IMR-90 (cell line): ENCODE measurements at regions not wholly inside any gene's neighbourhood (a gene's known extent, or its start where the extent isn't known, plus 50 kb on each side); places are given as distances from the start of the nearest gene placed in this dataset.

Experiments
- ATAC-seq: fragments of 200-7000 bp; cut with Tn5 transposase; 2 replicates; pipeline ENCODE4 v1.9.1; 2020; ENCODE audit warnings: low read depth, mild to moderate bottlenecking, moderate library complexity
- BruUV-seq: library from RNA; stranded (reverse); fragments of 400-500 nt; replicated peaks from 2 replicates; lab custom pipeline; 2021; lab: Mats Ljungman, UMichigan
- CTCF ChIA-PET: fragments of 300-600 bp; formaldehyde crosslinking; extraction: SDS; loops from one replicate; lab custom pipeline; 2021; ENCODE audit warnings: antibody characterized with exemption; lab: Yijun Ruan, JAX
- POLR2A ChIA-PET: fragments of 300-600 bp; sonication (Branson Sonifier 250); formaldehyde crosslinking; loops from one replicate; lab custom pipeline; 2022; ENCODE audit warnings: antibody characterized with exemption; ENCODE audit not compliant: unreplicated experiment; lab: Charles Lee
- DNase-seq: peaks from one replicate; pipeline ENCODE4 v3.0.0; 2013
- H2AFZ ChIP-seq: replicated peaks from 2 replicates; pipeline ENCODE3; 2013; ENCODE audit warnings: low read length, mild to moderate bottlenecking; ENCODE audit not compliant: poor library complexity
- H2AK5ac ChIP-seq: 2 replicates; pipeline ENCODE4 v1.6.1; 2013; ENCODE audit warnings: low read depth, low read length, inconsistent platforms
- H2AK9ac ChIP-seq: replicated peaks from 2 replicates; pipeline ENCODE3; 2013; ENCODE audit warnings: mild to moderate bottlenecking, low read depth, low read length, moderate library complexity; ENCODE audit not compliant: poor library complexity
- H2BK120ac ChIP-seq: 2 replicates; pipeline ENCODE4 v1.6.1; 2013; ENCODE audit warnings: low read depth, low read length, inconsistent platforms
- H2BK15ac ChIP-seq: 3 replicates; pipeline ENCODE4 v1.6.1; 2013; ENCODE audit warnings: low read depth, low read length, inconsistent platforms
- H2BK20ac ChIP-seq: 2 replicates; pipeline ENCODE4 v1.6.1; 2013; ENCODE audit warnings: low read depth, mild to moderate bottlenecking, inconsistent platforms, low read length, moderate library complexity
- H2BK5ac ChIP-seq: 2 replicates; pipeline ENCODE4 v1.6.1; 2013; ENCODE audit warnings: mild to moderate bottlenecking, low read depth, low read length, inconsistent platforms; ENCODE audit not compliant: poor library complexity, severe bottlenecking
- H3K14ac ChIP-seq: replicated peaks from 2 replicates; pipeline ENCODE4 v1.6.1; 2013; ENCODE audit warnings: low read depth, low read length, inconsistent platforms
- H3K18ac ChIP-seq: 2 replicates; pipeline ENCODE4 v1.6.1; 2013; ENCODE audit warnings: low read depth, low read length, control low read depth
- H3K23ac ChIP-seq: 2 replicates; pipeline ENCODE4 v1.6.1; 2013; ENCODE audit warnings: low read depth, low read length, inconsistent platforms
- H3K27ac ChIP-seq: 2 replicates; pipeline ENCODE4 v1.5.1; 2013; ENCODE audit warnings: mild to moderate bottlenecking, control low read depth, low read length; ENCODE audit not compliant: insufficient read depth
- H3K27me3 ChIP-seq: 2 replicates; pipeline ENCODE4 v1.6.1; 2013; ENCODE audit warnings: low read length; ENCODE audit not compliant: control insufficient read depth, insufficient read depth
- H3K36me3 ChIP-seq: 2 replicates; pipeline ENCODE4 v1.6.1; 2013; ENCODE audit warnings: low read length, mixed read lengths; ENCODE audit not compliant: control insufficient read depth, insufficient read depth
- H3K4ac ChIP-seq: 2 replicates; pipeline ENCODE4 v1.6.1; 2013; ENCODE audit warnings: low read depth, low read length, inconsistent platforms
- H3K4me1 ChIP-seq: 2 replicates; pipeline ENCODE4 v1.6.1; 2013; ENCODE audit warnings: low read length, mixed read lengths; ENCODE audit not compliant: control insufficient read depth, insufficient read depth
- H3K4me2 ChIP-seq: 2 replicates; pipeline ENCODE4 v1.6.1; 2013; ENCODE audit warnings: low read depth, mild to moderate bottlenecking, control low read depth, low read length, moderate library complexity
- H3K4me3 ChIP-seq: 2 replicates; pipeline ENCODE4 v1.5.1; 2013; ENCODE audit warnings: low read depth, mild to moderate bottlenecking, control low read depth, low read length, moderate library complexity; ENCODE audit not compliant: insufficient read depth
- H3K56ac ChIP-seq: 2 replicates; pipeline ENCODE4 v1.6.1; 2013; ENCODE audit warnings: low read length, inconsistent platforms; ENCODE audit not compliant: insufficient read depth; ENCODE audit errors: extremely low read depth
- H3K79me1 ChIP-seq, 2 experiments: 2 replicates each; pipeline ENCODE4 v1.6.1; 2013; ENCODE audit warnings: low read length in 2 of 2, inconsistent platforms in 1 of 2, low read depth in 1 of 2
- H3K9ac ChIP-seq: 2 replicates; pipeline ENCODE4 v1.6.1; 2013; ENCODE audit warnings: low read depth, low read length, control low read depth
- H3K9me1 ChIP-seq: 2 replicates; pipeline ENCODE4 v1.6.1; 2013; ENCODE audit warnings: low read length, inconsistent platforms; ENCODE audit not compliant: insufficient read depth
- H3K9me3 ChIP-seq: 2 replicates; pipeline ENCODE4 v1.6.1; 2013; ENCODE audit warnings: low read length; ENCODE audit not compliant: control insufficient read depth, insufficient read depth
- H4K20me1 ChIP-seq: 2 replicates; pipeline ENCODE4 v1.6.1; 2013; ENCODE audit warnings: low read length, inconsistent platforms; ENCODE audit not compliant: insufficient read depth
- H4K5ac ChIP-seq: 2 replicates; pipeline ENCODE4 v1.6.1; 2013; ENCODE audit warnings: mild to moderate bottlenecking, low read depth, low read length, control low read depth
- H4K8ac ChIP-seq, 2 experiments: 2 replicates each; pipeline ENCODE4 v1.6.1; 2013; ENCODE audit warnings: low read depth in 2 of 2, low read length in 2 of 2, control low read depth in 1 of 2, inconsistent platforms in 1 of 2
- H4K91ac ChIP-seq: 2 replicates; pipeline ENCODE4 v1.6.1; 2013; ENCODE audit warnings: low read depth, low read length, inconsistent platforms; ENCODE audit not compliant: insufficient read depth
- CHD1 ChIP-seq: IDR thresholded peaks from 2 replicates; pipeline ENCODE4 v1.6.1; 2012; ENCODE audit warnings: low read depth, low read length, improper control_type of control experiment
- MAZ ChIP-seq: IDR thresholded peaks from 2 replicates; pipeline ENCODE4 v1.6.1; 2012; ENCODE audit warnings: low read depth, mild to moderate bottlenecking, low read length, improper control_type of control experiment, moderate library complexity, borderline replicate concordance
- MXI1 ChIP-seq: IDR thresholded peaks from 2 replicates; pipeline ENCODE4 v1.6.1; 2012; ENCODE audit warnings: low read depth, mild to moderate bottlenecking, low read length, moderate library complexity, borderline replicate concordance
- NFE2L2 ChIP-seq: fragments of 150-350 bp; IDR thresholded peaks from 2 replicates; pipeline ENCODE4 v1.6.1; 2016; ENCODE audit warnings: low read depth, mild to moderate bottlenecking, low read length
- POLR2A ChIP-seq: IDR thresholded peaks from 2 replicates; pipeline ENCODE4 v1.6.1; 2012; ENCODE audit warnings: mild to moderate bottlenecking, low read depth, low read length
- RAD21 ChIP-seq: IDR thresholded peaks from 2 replicates; pipeline ENCODE4 v1.6.1; 2012; ENCODE audit warnings: low read length, improper control_type of control experiment
- RFX5 ChIP-seq: IDR thresholded peaks from 2 replicates; pipeline ENCODE4 v1.8.0; 2012; ENCODE audit warnings: low read depth, mild to moderate bottlenecking, low read length, moderate library complexity
- SMC3 ChIP-seq: fragments of 150-350 bp; IDR thresholded peaks from 2 replicates; pipeline ENCODE4 v1.6.1; 2016; ENCODE audit warnings: low read depth, mild to moderate bottlenecking, antibody characterized with exemption, low read length, moderate library complexity
- USF2 ChIP-seq: fragments of 150-350 bp; IDR thresholded peaks from 2 replicates; pipeline ENCODE4 v1.6.1; 2017; ENCODE audit warnings: mild to moderate bottlenecking, antibody characterized with exemption, low read length, low read depth
- WGBS, 2 experiments: methylation state at CpG; one replicate each; pipeline versions ENCODE4 v1.1.5 to v1.1.7; 2013; ENCODE audit warnings: missing lambda C conversion rate in 2 of 2; ENCODE audit not compliant: insufficient read length in 1 of 2; ENCODE audit errors: extremely low coverage in 2 of 2; 5-methylcytosine and 5-hydroxymethylcytosine counted together
- dilution Hi-C: fragments of 300-500 bp; cut with HindIII; formaldehyde crosslinking; loops from one replicate; pipeline ENCODE4 v1.14.3; 2018; ENCODE audit warnings: low sequenced_read_pairs; ENCODE audit not compliant: unreplicated experiment
- in situ Hi-C: fragments of 300-500 bp; cut with MboI; formaldehyde crosslinking; loops from 3 replicates; pipeline ENCODE4 v1.14.3; 2019; ENCODE audit warnings: low sequenced_read_pairs, inconsistent platforms, mixed read lengths
- intact Hi-C: fragments of 100-400 bp; cut with micrococcal nuclease; formaldehyde crosslinking; loops from 2 replicates; pipeline ENCODE4 v1.10.0; 2022

GRCh38 chr2:239684271-239684810, 283.5 kb upstream of the HDAC4 start:
- H2AK5ac ChIP-seq = no peak overlapping the region
- CTCF ChIA-PET = no interaction called here
- no peak overlapping the region for H4K91ac ChIP-seq
- H3K9me1 ChIP-seq = no peaks in the 10 kb centered on the region
- no peak overlapping the region for H3K23ac ChIP-seq
- in situ Hi-C loops (no loop called here), dilution Hi-C loops (no loop called here), intact Hi-C loops (no loop called here)
- no peak overlapping the region for H2BK5ac ChIP-seq
- no peak overlapping the region for H3K14ac ChIP-seq
- no peak overlapping the region for H2BK120ac ChIP-seq
- no peak overlapping the region for H3K27ac ChIP-seq
- no peak overlapping the region for H3K4ac ChIP-seq
- H3K79me1 ChIP-seq = no peaks in the 10 kb centered on the region
- H2AFZ ChIP-seq = no peak overlapping the region
- H3K4me3 ChIP-seq = no peak overlapping the region
- no peak for ATAC-seq
- no peak overlapping the region for H4K5ac ChIP-seq
- H2AK9ac ChIP-seq = no peak overlapping the region
- H4K8ac ChIP-seq = no peak overlapping the region
- no peak overlapping the region for H3K18ac ChIP-seq
- no peaks in the 10 kb centered on the region for H3K27me3 ChIP-seq
- H3K4me2 ChIP-seq = no peak overlapping the region
- 50% methylated on average over 2 of the region's 6 CpGs; no CpG with 5 or more reads in 1 of the 2 experiments for WGBS, 2 experiments
- no peaks in the 10 kb centered on the region for H3K36me3 ChIP-seq
- DNase-seq = no peak
- no peak overlapping the region for H3K9ac ChIP-seq
- H3K4me1 ChIP-seq = no peaks in the 10 kb centered on the region
- H3K56ac ChIP-seq = no peak overlapping the region
- H2BK15ac ChIP-seq = no peak overlapping the region
- POLR2A ChIA-PET = no interaction called here
- no TSS peak for BruUV-seq
- no peak overlapping the region for H2BK20ac ChIP-seq
- TF ChIP-seq POLR2A (no peak), MAZ (no peak), RAD21 (no peak), RFX5 (no peak), CHD1 (no peak), NFE2L2 (no peak), MXI1 (no peak), USF2 (no peak), SMC3 (no peak)
- H3K9me3 ChIP-seq = peaks cover 4% of the 10 kb centered on the region; the same call in 1 of the 2 replicates
- H4K20me1 ChIP-seq = no peaks in the 10 kb centered on the region
